ENCODE measurements at regions not wholly inside any gene's neighbourhood (a gene's known extent, or its start where the extent isn't known, plus 50 kb on each side); places are given as distances from the start of the nearest gene placed in this dataset.

- no peak for TF ChIP-seq POLR2A (IDR thresholded peaks at IDR 0.05)
- TF ChIP-seq, protein P1, sequence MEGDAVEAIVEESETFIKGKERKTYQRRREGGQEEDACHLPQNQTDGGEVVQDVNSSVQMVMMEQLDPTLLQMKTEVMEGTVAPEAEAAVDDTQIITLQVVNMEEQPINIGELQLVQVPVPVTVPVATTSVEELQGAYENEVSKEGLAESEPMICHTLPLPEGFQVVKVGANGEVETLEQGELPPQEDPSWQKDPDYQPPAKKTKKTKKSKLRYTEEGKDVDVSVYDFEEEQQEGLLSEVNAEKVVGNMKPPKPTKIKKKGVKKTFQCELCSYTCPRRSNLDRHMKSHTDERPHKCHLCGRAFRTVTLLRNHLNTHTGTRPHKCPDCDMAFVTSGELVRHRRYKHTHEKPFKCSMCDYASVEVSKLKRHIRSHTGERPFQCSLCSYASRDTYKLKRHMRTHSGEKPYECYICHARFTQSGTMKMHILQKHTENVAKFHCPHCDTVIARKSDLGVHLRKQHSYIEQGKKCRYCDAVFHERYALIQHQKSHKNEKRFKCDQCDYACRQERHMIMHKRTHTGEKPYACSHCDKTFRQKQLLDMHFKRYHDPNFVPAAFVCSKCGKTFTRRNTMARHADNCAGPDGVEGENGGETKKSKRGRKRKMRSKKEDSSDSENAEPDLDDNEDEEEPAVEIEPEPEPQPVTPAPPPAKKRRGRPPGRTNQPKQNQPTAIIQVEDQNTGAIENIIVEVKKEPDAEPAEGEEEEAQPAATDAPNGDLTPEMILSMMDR (IDR thresholded peaks at IDR 0.05), result no peak
Observed at GRCh38 chr2:8593243-8593642, 88.6 kb upstream of the ID2 start.
